H1 (cell line): ENCODE measurements at regions not wholly inside any gene's neighbourhood (a gene's known extent, or its start where the extent isn't known, plus 50 kb on each side); places are given as distances from the start of the nearest gene placed in this dataset.

Source experiments
- CTCF ChIA-PET: fragments of 300-600 bp; sonication (Branson Sonifier 250); formaldehyde crosslinking; loops from one replicate; lab custom pipeline; 2021; ENCODE audit not compliant: partially characterized antibody; lab: Charles Lee
- POLR2A ChIA-PET: fragments of 300-600 bp; sonication (Branson Sonifier 250); formaldehyde crosslinking; loops from one replicate; lab custom pipeline; 2021; ENCODE audit warnings: inconsistent platforms; ENCODE audit not compliant: partially characterized antibody; lab: Charles Lee
- DNase-seq, 2 experiments: peaks; one replicate each; pipeline versions ENCODE4 v3.0.0 to v3.0.0-alpha.2; 2010 to 2022; ENCODE audit warnings: low spot score in 2 of 2, low read depth in 1 of 2, mixed read lengths in 1 of 2
- FAIRE-seq: peaks from 2 replicates; lab custom pipeline; 2011; peaks lifted over from hg19 to GRCh38; lab: Jason Lieb, UNC
- H2AFZ ChIP-seq: 2 replicates; pipeline ENCODE4 v1.8.1; 2012; ENCODE audit warnings: low read length, inconsistent platforms
- H2AK5ac ChIP-seq: 2 replicates; pipeline ENCODE4 v1.6.1; 2013; ENCODE audit warnings: low read depth, low read length
- H2BK120ac ChIP-seq: replicated peaks from 2 replicates; pipeline ENCODE3; 2013; ENCODE audit warnings: low read depth, low read length, inconsistent platforms
- H2BK12ac ChIP-seq: 2 replicates; pipeline ENCODE4 v1.6.1; 2013; ENCODE audit warnings: low read depth, low read length
- H2BK15ac ChIP-seq: 2 replicates; pipeline ENCODE4 v1.6.1; 2013; ENCODE audit warnings: low read length
- H2BK20ac ChIP-seq: 2 replicates; pipeline ENCODE4 v1.6.1; 2013; ENCODE audit warnings: low read length
- H2BK5ac ChIP-seq: 2 replicates; pipeline ENCODE4 v1.6.1; 2013; ENCODE audit warnings: low read depth, low read length
- H3K14ac ChIP-seq: 2 replicates; pipeline ENCODE4 v1.6.1; 2013; ENCODE audit warnings: inconsistent platforms; ENCODE audit not compliant: insufficient read length
- H3K18ac ChIP-seq: 2 replicates; pipeline ENCODE4 v1.6.1; 2013; ENCODE audit warnings: low read length; ENCODE audit errors: extremely low read depth
- H3K23ac ChIP-seq: 2 replicates; pipeline ENCODE4 v1.6.1; 2013; ENCODE audit warnings: inconsistent platforms; ENCODE audit not compliant: insufficient read length
- H3K23me2 ChIP-seq: 2 replicates; pipeline ENCODE4 v1.6.1; 2013; ENCODE audit warnings: low read depth, low read length
- H3K27ac ChIP-seq: 2 replicates; pipeline ENCODE4 v1.6.1; 2011; ENCODE audit warnings: low read depth, low read length, inconsistent platforms
- H3K27me3 ChIP-seq, 4 experiments: replicated peaks in 1 of 4; 1 replicate in 1 of 4; 2 replicates in 3 of 4; pipeline versions ENCODE4 v1.6.1 to v1.8.1; 2011 to 2013; ENCODE audit warnings: low read length in 3 of 4, mild to moderate bottlenecking in 3 of 4, inconsistent platforms in 2 of 4, mixed read lengths in 2 of 4, moderate library complexity in 1 of 4; ENCODE audit not compliant: control insufficient read depth in 3 of 4, insufficient read depth in 3 of 4; ENCODE audit errors: extremely low read depth in 1 of 4
- H3K36me3 ChIP-seq, 4 experiments: 2 replicates each; pipeline versions ENCODE4 v1.6.1 to v1.8.1; 2011 to 2013; ENCODE audit warnings: mild to moderate bottlenecking in 4 of 4, low read length in 3 of 4, moderate library complexity in 2 of 4, control low read depth in 1 of 4, inconsistent platforms in 1 of 4; ENCODE audit not compliant: insufficient read depth in 4 of 4, control insufficient read depth in 2 of 4
- H3K4ac ChIP-seq: replicated peaks from 2 replicates; pipeline ENCODE3; 2013; ENCODE audit warnings: low read length, low read depth, mixed read lengths, inconsistent platforms; ENCODE audit not compliant: insufficient read length
- H3K4me1 ChIP-seq, 4 experiments: replicated peaks in 1 of 4; 1 replicate in 1 of 4; 2 replicates in 3 of 4; pipeline versions ENCODE4 v1.6.1 to v1.8.1; 2011 to 2013; ENCODE audit warnings: low read length in 3 of 4, inconsistent platforms in 2 of 4, mixed read lengths in 1 of 4; ENCODE audit not compliant: insufficient read depth in 4 of 4, control insufficient read depth in 3 of 4
- H3K4me2 ChIP-seq, 2 experiments: 2 replicates each; pipeline versions ENCODE4 v1.6.1 to v1.8.1; 2011 to 2013; ENCODE audit warnings: low read depth in 2 of 2, low read length in 2 of 2, control low read depth in 1 of 2, inconsistent platforms in 1 of 2, mild to moderate bottlenecking in 1 of 2; ENCODE audit not compliant: insufficient read depth in 1 of 2
- H3K4me3 ChIP-seq, 4 experiments: fragments of 200-600, 300-600 bp in 1 of 4; sonication (generic), shearing (Covaris generic), sonication (Bioruptor Twin) in 1 of 4; 2 replicates each; pipeline versions ENCODE4 v1.5.1 to v1.8.1; 2011 to 2016; ENCODE audit warnings: low read length in 4 of 4, low read depth in 3 of 4, control low read depth in 2 of 4, inconsistent platforms in 2 of 4, mild to moderate bottlenecking in 2 of 4, mixed read lengths in 1 of 4, moderate library complexity in 1 of 4; ENCODE audit not compliant: insufficient read depth in 2 of 4; ENCODE audit errors: extremely low read depth in 1 of 4
- H3K56ac ChIP-seq: replicated peaks from 2 replicates; pipeline ENCODE3; 2013; ENCODE audit warnings: low read depth, mild to moderate bottlenecking, mixed read lengths, low read length, inconsistent platforms; ENCODE audit not compliant: insufficient read length
- H3K79me1 ChIP-seq: 2 replicates; pipeline ENCODE4 v1.6.1; 2013; ENCODE audit warnings: low read depth, low read length, control low read depth
- H3K79me2 ChIP-seq, 2 experiments: 2 replicates each; pipeline versions ENCODE4 v1.6.1 to v1.8.1; 2012 to 2013; ENCODE audit warnings: low read length in 2 of 2, mild to moderate bottlenecking in 2 of 2, inconsistent platforms in 1 of 2; ENCODE audit not compliant: insufficient read depth in 2 of 2, control insufficient read depth in 1 of 2
- H3K9ac ChIP-seq, 4 experiments: replicated peaks in 1 of 4; 1 replicate in 1 of 4; 2 replicates in 3 of 4; pipeline versions ENCODE4 v1.6.1 to v1.8.1; 2011 to 2013; ENCODE audit warnings: low read depth in 3 of 4, low read length in 3 of 4, control low read depth in 2 of 4, mild to moderate bottlenecking in 2 of 4, moderate library complexity in 2 of 4, inconsistent platforms in 1 of 4; ENCODE audit errors: extremely low read depth in 1 of 4
- H3K9me3 ChIP-seq, 2 experiments: 2 replicates each; pipeline versions ENCODE4 v1.6.1 to v1.8.1; 2012 to 2013; ENCODE audit warnings: mild to moderate bottlenecking in 2 of 2, moderate library complexity in 2 of 2, control low read depth in 1 of 2, inconsistent platforms in 1 of 2, low read depth in 1 of 2, low read length in 1 of 2, mixed read lengths in 1 of 2; ENCODE audit not compliant: insufficient read depth in 2 of 2
- H4K20me1 ChIP-seq, 2 experiments: replicated peaks in 1 of 2; 2 replicates each; pipeline versions ENCODE3 to v1.8.1; 2011 to 2013; ENCODE audit warnings: inconsistent platforms in 2 of 2, low read length in 2 of 2, mild to moderate bottlenecking in 1 of 2; ENCODE audit not compliant: insufficient read depth in 2 of 2, control insufficient read depth in 1 of 2
- H4K5ac ChIP-seq: 2 replicates; pipeline ENCODE4 v1.6.1; 2013; ENCODE audit warnings: low read length, low read depth, mixed read lengths, inconsistent platforms; ENCODE audit not compliant: insufficient read length
- H4K8ac ChIP-seq: 2 replicates; pipeline ENCODE4 v1.8.0; 2013; ENCODE audit warnings: mild to moderate bottlenecking, moderate library complexity, low read length, inconsistent platforms; ENCODE audit not compliant: insufficient read depth; ENCODE audit errors: extremely low read depth
- H4K91ac ChIP-seq: replicated peaks from 2 replicates; pipeline ENCODE3; 2013; ENCODE audit warnings: low read length, mixed read lengths, inconsistent platforms; ENCODE audit not compliant: insufficient read length
- ASH2L ChIP-seq: fragments of 200-600, 300-600 bp; sonication (generic); IDR thresholded peaks from one replicate; pipeline ENCODE4 v1.7.1; 2017; ENCODE audit warnings: low read length
- EZH2 ChIP-seq: fragments of 200-600 bp; sonication (generic); IDR thresholded peaks from 2 replicates; pipeline ENCODE4 v1.7.1; 2012; ENCODE audit warnings: low read depth, mild to moderate bottlenecking, moderate library complexity, low read length, inconsistent platforms; ENCODE audit not compliant: severe bottlenecking
- PHF8 ChIP-seq: fragments of 200-600 bp; sonication (generic); conservative IDR thresholded peaks from 2 replicates; pipeline ENCODE4 v1.7.1; 2012; ENCODE audit warnings: low read depth, mild to moderate bottlenecking, inconsistent platforms, low read length, moderate library complexity
- POU5F1 ChIP-seq: IDR thresholded peaks from 2 replicates; pipeline ENCODE4 v1.6.1; 2011; ENCODE audit warnings: low read depth, mild to moderate bottlenecking, low read length, moderate library complexity
- SIRT6 ChIP-seq: IDR thresholded peaks from one replicate; pipeline ENCODE4 v1.7.1; 2012; ENCODE audit warnings: low read length, inconsistent platforms
- TAF1 ChIP-seq: IDR thresholded peaks from 2 replicates; pipeline ENCODE4 v1.6.1; 2011; ENCODE audit warnings: mild to moderate bottlenecking, low read depth, low read length
- TEAD4 ChIP-seq: IDR thresholded peaks from 2 replicates; pipeline ENCODE4 v1.6.1; 2012; ENCODE audit warnings: low read depth, low read length, inconsistent platforms, mixed read lengths
- WGBS, 2 experiments: shearing (Covaris generic) in 1 of 2; methylation state at CpG; one replicate each; pipeline versions ENCODE4 v1.1.6 to v1.1.7; 2013 to 2015; ENCODE audit warnings: low lambda C conversion rate in 2 of 2, mixed read lengths in 2 of 2, inconsistent platforms in 1 of 2, low coverage in 1 of 2, missing lambda C conversion rate in 1 of 2; ENCODE audit not compliant: insufficient replicate concordance in 2 of 2, insufficient coverage in 1 of 2, insufficient read length in 1 of 2; ENCODE audit errors: extremely low coverage in 1 of 2, missing lambda C conversion rate in 1 of 2; 5-methylcytosine and 5-hydroxymethylcytosine counted together

- Histone ChIP-seq H3K9me3 (no peaks in the 10 kb centered on the region), H2BK5ac (no peak overlapping the region), H3K27ac (no peak overlapping the region), H3K9ac (no peak overlapping the region), H2AK5ac (no peak overlapping the region), H3K18ac (no peak overlapping the region), H3K36me3 (no peaks in the 10 kb centered on the region), H3K4ac (no peak overlapping the region), H2AFZ (no peak overlapping the region), H2BK15ac (no peak overlapping the region), H3K4me1 (no peaks in the 10 kb centered on the region), H3K79me2 (no peaks in the 10 kb centered on the region), H3K4me2 (no peak overlapping the region), H3K14ac (no peak overlapping the region), H2BK12ac (no peak overlapping the region), H3K4me3 (no peak overlapping the region), H2BK20ac (no peak overlapping the region), H4K20me1 (no peaks in the 10 kb centered on the region), H3K79me1 (no peaks in the 10 kb centered on the region), H2BK120ac (no peak overlapping the region), H3K23ac (no peak overlapping the region), H3K27me3 (no peaks in the 10 kb centered on the region), H4K91ac (no peak overlapping the region), H4K5ac (no peak overlapping the region), H4K8ac (no peak overlapping the region), H3K23me2 (no peaks in the 10 kb centered on the region), H3K56ac (no peak overlapping the region)
- no peak for FAIRE-seq
- ChIA-PET CTCF (no interaction called here), POLR2A (no interaction called here)
- DNase-seq, result no peak
- 90% methylated on average over 1 of the region's 1 CpG; no CpG with 5 or more reads in 1 of the 2 experiments for WGBS, 2 experiments
- TF ChIP-seq POU5F1, result no peak
- TF ChIP-seq EZH2, result no peak
- TF ChIP-seq TAF1, result no peak
- TF ChIP-seq PHF8, result no peak
- no peak for TF ChIP-seq TEAD4
- no peak for TF ChIP-seq ASH2L
- no peak for TF ChIP-seq SIRT6
Measured at GRCh38 chr2:146143971-146144370, 1624.1 kb upstream of the ZEB2 start.
